Cerebellar cortex (tissue), 1 donor: ENCODE measurements at regions not wholly inside any gene's neighbourhood (a gene's known extent, or its start where the extent isn't known, plus 50 kb on each side); places are given as distances from the start of the nearest gene placed in this dataset.

Source experiments
- DNase-seq: peaks from one replicate; pipeline ENCODE4 v3.0.0-alpha.2; 2015; ENCODE audit warnings: low spot score

- no peak for DNase-seq
Measured at GRCh38 chr13:48888613-48889012, 87.1 kb upstream of the FNDC3A start.

GRCh38 chr13:48890391-48890790 is 85.3 kb upstream of the FNDC3A start:
- no peak for DNase-seq

- DNase-seq: no peak
Measured at GRCh38 chr13:48891586-48891985, 84.1 kb upstream of the FNDC3A start.

- DNase-seq: no peak
Measured at GRCh38 chr13:48892053-48892687, 83.5 kb upstream of the FNDC3A start.

GRCh38 chr13:48892688-48893075 is 83.0 kb upstream of the FNDC3A start:
- no peak for DNase-seq

GRCh38 chr13:48896312-48896711 is 79.4 kb upstream of the FNDC3A start:
- DNase-seq: no peak

GRCh38 chr13:48901781-48902180 is 73.9 kb upstream of the FNDC3A start:
- DNase-seq: no peak

- no peak for DNase-seq
Measured at GRCh38 chr13:48902368-48902767, 73.3 kb upstream of the FNDC3A start.

GRCh38 chr13:48904668-48905290 is 70.9 kb upstream of the FNDC3A start:
- no peak for DNase-seq

- no peak for DNase-seq
Measured at GRCh38 chr13:48906200-48906599, 69.5 kb upstream of the FNDC3A start.

GRCh38 chr13:48908381-48909055 is 67.2 kb upstream of the FNDC3A start:
- DNase-seq: no peak

- DNase-seq: peak; percentile 0
Measured at GRCh38 chr13:48909056-48909389, 66.7 kb upstream of the FNDC3A start.

- DNase-seq: no peak
Measured at GRCh38 chr13:48910686-48911085, 65.0 kb upstream of the FNDC3A start.

- DNase-seq: no peak
Measured at GRCh38 chr13:48919751-48920150, 56.0 kb upstream of the FNDC3A start.

- no peak for DNase-seq
Measured at GRCh38 chr13:48920730-48921129, 55.0 kb upstream of the FNDC3A start.

- no peak for DNase-seq
Measured at GRCh38 chr13:48923376-48923775, 52.3 kb upstream of the FNDC3A start.

GRCh38 chr13:48925001-48925400 is 50.7 kb upstream of the FNDC3A start:
- DNase-seq: no peak
